Transverse colon (tissue), 3 donors: ENCODE measurements at regions not wholly inside any gene's neighbourhood (a gene's known extent, or its start where the extent isn't known, plus 50 kb on each side); places are given as distances from the start of the nearest gene placed in this dataset.

Experiments
- POLR2A ChIP-seq: fragments of 450-650 bp; IDR thresholded peaks from one replicate; pipeline ENCODE4 v1.6.1; 2016; ENCODE audit warnings: antibody characterized with exemption, mild to moderate bottlenecking, moderate library complexity
- TF ChIP-seq, protein P1 (sequence below), 5 experiments: fragments of 200-600 bp in 3 of 5; fragments of 450-650 bp in 2 of 5; sonication (generic) in 3 of 5; IDR thresholded peaks; 1 replicate in 2 of 5; 2 replicates in 3 of 5; pipeline ENCODE4 v1.5.1; 2016 to 2017; ENCODE audit warnings: antibody characterized with exemption in 5 of 5, inconsistent platforms in 3 of 5, mild to moderate bottlenecking in 2 of 5, moderate library complexity in 1 of 5

DNA sequence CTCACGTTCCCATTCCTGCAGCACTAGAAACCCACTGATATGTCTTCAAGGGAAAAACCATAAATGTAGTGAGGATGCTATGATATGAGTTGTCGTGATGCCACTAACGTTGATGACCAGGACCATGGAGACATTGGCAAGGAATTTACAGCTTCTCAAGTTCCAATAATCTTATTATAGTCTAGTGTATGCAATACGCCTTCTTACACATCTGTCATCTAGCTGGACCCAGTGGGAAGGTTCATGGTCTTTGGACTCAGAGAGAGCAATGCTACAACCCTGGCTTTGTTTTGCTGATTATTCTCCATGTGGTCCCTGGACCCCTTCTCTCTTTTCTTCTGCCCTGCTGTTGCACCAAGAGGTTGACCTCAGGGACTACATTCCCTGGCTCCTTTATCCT, 76.0 kb upstream of the BMP2 start:
- TF ChIP-seq, protein P1, sequence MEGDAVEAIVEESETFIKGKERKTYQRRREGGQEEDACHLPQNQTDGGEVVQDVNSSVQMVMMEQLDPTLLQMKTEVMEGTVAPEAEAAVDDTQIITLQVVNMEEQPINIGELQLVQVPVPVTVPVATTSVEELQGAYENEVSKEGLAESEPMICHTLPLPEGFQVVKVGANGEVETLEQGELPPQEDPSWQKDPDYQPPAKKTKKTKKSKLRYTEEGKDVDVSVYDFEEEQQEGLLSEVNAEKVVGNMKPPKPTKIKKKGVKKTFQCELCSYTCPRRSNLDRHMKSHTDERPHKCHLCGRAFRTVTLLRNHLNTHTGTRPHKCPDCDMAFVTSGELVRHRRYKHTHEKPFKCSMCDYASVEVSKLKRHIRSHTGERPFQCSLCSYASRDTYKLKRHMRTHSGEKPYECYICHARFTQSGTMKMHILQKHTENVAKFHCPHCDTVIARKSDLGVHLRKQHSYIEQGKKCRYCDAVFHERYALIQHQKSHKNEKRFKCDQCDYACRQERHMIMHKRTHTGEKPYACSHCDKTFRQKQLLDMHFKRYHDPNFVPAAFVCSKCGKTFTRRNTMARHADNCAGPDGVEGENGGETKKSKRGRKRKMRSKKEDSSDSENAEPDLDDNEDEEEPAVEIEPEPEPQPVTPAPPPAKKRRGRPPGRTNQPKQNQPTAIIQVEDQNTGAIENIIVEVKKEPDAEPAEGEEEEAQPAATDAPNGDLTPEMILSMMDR (IDR thresholded peaks at IDR 0.05) = no peak
- no peak for TF ChIP-seq POLR2A
